DOHH2 (cell line): ENCODE measurements at regions not wholly inside any gene's neighbourhood (a gene's known extent, or its start where the extent isn't known, plus 50 kb on each side); places are given as distances from the start of the nearest gene placed in this dataset.

Experiments used
- H3F3A ChIP-seq: fragments of 200-600 bp; sonication (generic), shearing (Covaris generic); 2 replicates; pipeline ENCODE4 v1.6.0; 2016; ENCODE audit warnings: antibody characterized with exemption, mild to moderate bottlenecking; ENCODE audit not compliant: control insufficient read depth, insufficient read depth
- H3K27ac ChIP-seq: fragments of 200-600 bp; sonication (generic); 2 replicates; pipeline ENCODE4 v1.5.1; 2014; ENCODE audit warnings: low read depth, mild to moderate bottlenecking, low read length, moderate library complexity
- H3K27me3 ChIP-seq: fragments of 200-600 bp; sonication (generic); 2 replicates; pipeline ENCODE4 v1.6.1; 2014; ENCODE audit warnings: mild to moderate bottlenecking, low read length, mixed read lengths; ENCODE audit not compliant: control insufficient read depth
- H3K36me3 ChIP-seq: fragments of 200-600 bp; sonication (generic); 2 replicates; pipeline ENCODE4 v1.6.1; 2014; ENCODE audit warnings: mild to moderate bottlenecking, low read length, moderate library complexity, mixed read lengths; ENCODE audit not compliant: control insufficient read depth
- H3K4me1 ChIP-seq: fragments of 200-600 bp; sonication (generic); 2 replicates; pipeline ENCODE4 v1.6.1; 2014; ENCODE audit warnings: mild to moderate bottlenecking, low read length, mixed read lengths; ENCODE audit not compliant: control insufficient read depth
- H3K4me2 ChIP-seq: fragments of 200-600 bp; sonication (generic); 2 replicates; pipeline ENCODE4 v1.6.0; 2014; ENCODE audit warnings: mild to moderate bottlenecking, low read length, moderate library complexity
- H3K4me3 ChIP-seq: fragments of 200-600 bp; sonication (generic); 2 replicates; pipeline ENCODE4 v1.5.1; 2014; ENCODE audit warnings: mild to moderate bottlenecking, low read length, mixed read lengths
- H3K79me2 ChIP-seq: fragments of 200-600 bp; sonication (generic); 2 replicates; pipeline ENCODE4 v1.6.1; 2014; ENCODE audit warnings: mild to moderate bottlenecking, low read length, mixed read lengths; ENCODE audit not compliant: control insufficient read depth
- H3K9me2 ChIP-seq: fragments of 200-600 bp; sonication (generic); replicated peaks from 2 replicates; pipeline ENCODE4 v1.6.1; 2014; ENCODE audit warnings: mild to moderate bottlenecking, low read length, mixed read lengths; ENCODE audit not compliant: control insufficient read depth
- H3K9me3 ChIP-seq: fragments of 200-600 bp; sonication (generic); 2 replicates; pipeline ENCODE4 v1.6.1; 2014; ENCODE audit warnings: antibody characterized with exemption, low read length, mixed read lengths; ENCODE audit not compliant: control insufficient read depth, insufficient read depth
- H4K20me1 ChIP-seq: fragments of 200-600 bp; sonication (generic); 2 replicates; pipeline ENCODE4 v1.6.0; 2014; ENCODE audit warnings: low read depth, mild to moderate bottlenecking, antibody characterized with exemption, low read length, moderate library complexity; ENCODE audit not compliant: control insufficient read depth, insufficient read depth
- EZH2phosphoT487 ChIP-seq: fragments of 200-600 bp; sonication (generic); IDR thresholded peaks from 2 replicates; pipeline ENCODE4 v1.6.1; 2017; ENCODE audit warnings: borderline replicate concordance, mild to moderate bottlenecking, antibody characterized with exemption, low read length, moderate library complexity, mixed read lengths
- TF ChIP-seq, protein P1 (sequence below): fragments of 200-600 bp; sonication (generic); IDR thresholded peaks from one replicate; pipeline ENCODE4 v1.5.1; 2014; ENCODE audit warnings: antibody characterized with exemption, mild to moderate bottlenecking, low read depth, low read length; ENCODE audit not compliant: poor library complexity, severe bottlenecking

DNA sequence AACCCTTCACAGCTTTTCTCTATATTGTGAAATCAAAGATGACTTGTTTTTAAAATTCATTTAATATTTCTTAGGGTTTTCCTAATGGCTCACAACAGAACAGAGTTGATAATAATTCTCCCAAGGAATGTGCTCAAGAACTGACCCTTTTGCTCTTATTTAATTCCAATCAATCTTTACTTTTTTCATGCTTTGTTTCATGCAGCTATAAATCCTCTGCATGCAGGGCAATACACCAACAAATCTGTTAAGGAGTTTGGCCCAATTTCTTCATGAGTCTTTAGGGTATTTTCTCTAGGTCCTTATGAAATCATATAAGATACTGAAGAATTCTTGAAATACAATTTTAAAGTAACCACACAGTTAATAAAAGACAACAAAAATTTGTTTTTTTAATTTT is 264.2 kb downstream of the SLC6A15 start:
- no peaks in the 10 kb centered on the region for H3K36me3 ChIP-seq
- H4K20me1 ChIP-seq = no peaks in the 10 kb centered on the region
- H3K4me3 ChIP-seq = no peak overlapping the region
- no peaks in the 10 kb centered on the region for H3K4me1 ChIP-seq
- H3F3A ChIP-seq = no peaks in the 10 kb centered on the region
- TF ChIP-seq EZH2phosphoT487 = no peak
- TF ChIP-seq, protein P1, sequence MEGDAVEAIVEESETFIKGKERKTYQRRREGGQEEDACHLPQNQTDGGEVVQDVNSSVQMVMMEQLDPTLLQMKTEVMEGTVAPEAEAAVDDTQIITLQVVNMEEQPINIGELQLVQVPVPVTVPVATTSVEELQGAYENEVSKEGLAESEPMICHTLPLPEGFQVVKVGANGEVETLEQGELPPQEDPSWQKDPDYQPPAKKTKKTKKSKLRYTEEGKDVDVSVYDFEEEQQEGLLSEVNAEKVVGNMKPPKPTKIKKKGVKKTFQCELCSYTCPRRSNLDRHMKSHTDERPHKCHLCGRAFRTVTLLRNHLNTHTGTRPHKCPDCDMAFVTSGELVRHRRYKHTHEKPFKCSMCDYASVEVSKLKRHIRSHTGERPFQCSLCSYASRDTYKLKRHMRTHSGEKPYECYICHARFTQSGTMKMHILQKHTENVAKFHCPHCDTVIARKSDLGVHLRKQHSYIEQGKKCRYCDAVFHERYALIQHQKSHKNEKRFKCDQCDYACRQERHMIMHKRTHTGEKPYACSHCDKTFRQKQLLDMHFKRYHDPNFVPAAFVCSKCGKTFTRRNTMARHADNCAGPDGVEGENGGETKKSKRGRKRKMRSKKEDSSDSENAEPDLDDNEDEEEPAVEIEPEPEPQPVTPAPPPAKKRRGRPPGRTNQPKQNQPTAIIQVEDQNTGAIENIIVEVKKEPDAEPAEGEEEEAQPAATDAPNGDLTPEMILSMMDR = no peak
- no peaks in the 10 kb centered on the region for H3K9me2 ChIP-seq
- H3K27ac ChIP-seq = no peak overlapping the region
- H3K4me2 ChIP-seq = no peak overlapping the region
- 0 out of 2 replicates have a peak, but pooled peaks cover 2% of the 10 kb centered on the region for H3K27me3 ChIP-seq
- H3K9me3 ChIP-seq = no peaks in the 10 kb centered on the region
- no peaks in the 10 kb centered on the region for H3K79me2 ChIP-seq

DNA sequence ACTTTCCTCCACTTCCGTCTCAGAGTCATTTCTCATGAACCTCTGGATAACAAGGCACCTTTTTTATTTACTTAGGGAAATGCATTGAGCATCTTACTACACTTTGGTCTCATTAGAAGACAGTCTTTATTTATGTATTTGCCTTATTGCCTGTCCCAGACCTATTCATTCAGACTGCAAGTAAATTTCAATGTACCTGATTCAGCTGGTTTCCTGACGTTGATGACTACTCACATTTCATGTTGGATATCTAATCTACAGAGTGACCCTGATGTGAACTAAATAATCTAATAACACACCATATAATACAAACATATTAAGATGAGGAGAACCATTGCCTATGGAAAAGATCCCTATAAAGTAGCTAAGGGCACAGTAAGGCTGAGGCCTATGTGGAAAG is 267.7 kb downstream of the SLC6A15 start:
- no peak overlapping the region for H3K4me2 ChIP-seq
- no peak for TF ChIP-seq EZH2phosphoT487
- TF ChIP-seq, protein P1 = no peak

DNA sequence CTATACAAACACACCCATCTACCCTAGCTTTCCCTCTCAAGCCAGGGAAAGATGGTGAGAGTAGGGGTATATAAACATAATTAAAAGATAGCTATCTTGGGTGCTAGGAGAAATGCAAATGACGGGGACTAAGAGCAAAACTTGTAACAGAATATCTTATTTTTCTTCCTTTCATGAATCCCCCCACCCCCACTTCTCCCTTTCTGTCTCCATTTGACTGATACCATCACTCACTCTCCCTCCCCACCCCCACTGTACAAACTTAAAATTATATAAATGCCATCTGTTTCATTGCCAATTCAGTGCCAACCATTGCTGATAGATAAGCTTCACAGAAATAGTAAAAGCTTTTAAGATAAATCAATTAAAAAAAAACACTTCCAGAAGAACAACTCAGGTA is 268.6 kb downstream of the SLC6A15 start:
- H3K4me1 ChIP-seq = no peaks in the 10 kb centered on the region
- H3K27me3 ChIP-seq = no peaks in the 10 kb centered on the region
- H3K4me3 ChIP-seq = no peak overlapping the region
- no peaks in the 10 kb centered on the region for H4K20me1 ChIP-seq
- no peak overlapping the region for H3K27ac ChIP-seq
- TF ChIP-seq EZH2phosphoT487 = no peak
- TF ChIP-seq, protein P1 = no peak
- H3F3A ChIP-seq = no peaks in the 10 kb centered on the region
- no peaks in the 10 kb centered on the region for H3K9me3 ChIP-seq
- no peak overlapping the region for H3K4me2 ChIP-seq
- H3K36me3 ChIP-seq = no peaks in the 10 kb centered on the region
- H3K9me2 ChIP-seq = no peaks in the 10 kb centered on the region
- no peaks in the 10 kb centered on the region for H3K79me2 ChIP-seq

More for the DNA sequence above, 267.7 kb downstream of the SLC6A15 start:
- Histone ChIP-seq H3K9me3 (no peaks in the 10 kb centered on the region), H3F3A (no peaks in the 10 kb centered on the region), H3K4me3 (no peak overlapping the region), H3K4me1 (no peaks in the 10 kb centered on the region), H3K9me2 (no peaks in the 10 kb centered on the region), H3K27me3 (no peaks in the 10 kb centered on the region), H3K27ac (no peak overlapping the region), H3K36me3 (no peaks in the 10 kb centered on the region), H3K79me2 (no peaks in the 10 kb centered on the region), H4K20me1 (no peaks in the 10 kb centered on the region)
